DMS114 treated with DMSO at 0.1 percent for 48 hours (cell line): ENCODE measurements at regions not wholly inside any gene's neighbourhood (a gene's known extent, or its start where the extent isn't known, plus 50 kb on each side); places are given as distances from the start of the nearest gene placed in this dataset.
A peak's percentile ranks its signal among the peaks of the same experiment; 100 is the strongest.

Experiments
- DNase-seq: peaks from one replicate; lab custom pipeline; 2025; ENCODE audit not compliant: unreplicated experiment; lab: John Stamatoyannopoulos, UW

DNA sequence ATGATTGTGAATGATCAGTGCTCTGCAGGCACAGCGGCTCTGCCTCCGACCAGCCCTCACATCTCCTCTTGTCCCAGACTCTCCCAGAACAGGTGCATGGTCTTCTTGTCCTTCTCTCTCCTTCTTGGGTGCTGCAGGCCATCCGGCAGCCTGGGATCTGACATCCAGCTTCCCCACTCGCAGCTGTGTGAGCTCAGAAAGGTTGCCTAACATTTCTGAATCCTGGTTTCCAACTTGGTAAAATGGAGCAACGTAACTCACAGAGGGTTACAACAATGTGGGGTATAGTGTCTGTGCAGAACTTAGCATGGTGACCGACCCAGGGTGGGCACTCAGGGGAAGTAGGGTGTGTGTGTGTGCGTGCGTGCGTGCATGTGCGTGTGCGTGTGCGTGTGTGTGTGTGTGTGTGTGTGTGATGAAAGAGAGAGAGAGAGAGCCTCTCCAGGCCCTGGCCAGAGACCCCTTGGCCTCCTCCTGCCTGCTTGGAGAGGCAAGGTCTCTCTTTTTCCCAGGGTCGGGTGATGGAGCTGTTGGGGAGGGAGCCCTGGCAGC lies 110.1 kb downstream of the SNX5 start:
- no peak for DNase-seq

DNA sequence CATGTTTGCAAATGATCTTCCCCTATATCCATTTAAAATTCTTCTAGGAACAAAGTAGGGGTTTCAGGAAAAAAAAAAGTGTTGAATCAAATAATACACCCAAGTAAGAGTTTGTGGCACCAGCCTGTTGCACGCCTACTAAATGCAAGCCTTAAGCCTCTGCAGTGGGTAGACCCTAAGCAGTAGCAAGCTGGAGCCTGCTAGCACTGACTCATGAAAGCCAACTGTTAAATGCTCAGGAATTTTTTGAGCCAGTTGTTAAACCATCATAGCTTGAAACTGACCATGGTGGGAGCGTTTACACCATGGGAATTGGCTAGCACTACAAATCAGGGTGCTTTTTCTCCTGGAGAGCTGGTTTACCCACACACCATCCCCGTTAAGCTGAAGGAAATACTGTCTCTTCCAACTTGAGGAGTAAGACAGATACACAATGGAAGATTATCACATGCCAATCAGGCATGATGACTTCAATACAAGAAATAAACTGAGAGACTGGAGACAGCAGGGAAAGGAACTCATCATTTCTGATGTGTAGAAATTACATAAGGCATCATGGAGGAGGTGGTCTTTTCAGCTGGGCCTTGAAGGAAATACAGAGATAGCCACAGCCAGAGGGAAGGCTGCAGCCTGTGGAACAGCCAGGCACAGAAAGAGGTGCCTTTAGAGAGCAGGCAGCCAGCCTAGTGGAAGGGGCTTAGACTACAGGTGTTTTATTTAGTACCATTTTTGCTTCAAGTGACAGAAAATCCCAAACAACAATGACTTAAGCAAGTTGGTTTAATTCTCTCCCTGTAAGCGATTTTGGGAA lies 110.8 kb downstream of the SNX5 start:
- no peak for DNase-seq

DNA sequence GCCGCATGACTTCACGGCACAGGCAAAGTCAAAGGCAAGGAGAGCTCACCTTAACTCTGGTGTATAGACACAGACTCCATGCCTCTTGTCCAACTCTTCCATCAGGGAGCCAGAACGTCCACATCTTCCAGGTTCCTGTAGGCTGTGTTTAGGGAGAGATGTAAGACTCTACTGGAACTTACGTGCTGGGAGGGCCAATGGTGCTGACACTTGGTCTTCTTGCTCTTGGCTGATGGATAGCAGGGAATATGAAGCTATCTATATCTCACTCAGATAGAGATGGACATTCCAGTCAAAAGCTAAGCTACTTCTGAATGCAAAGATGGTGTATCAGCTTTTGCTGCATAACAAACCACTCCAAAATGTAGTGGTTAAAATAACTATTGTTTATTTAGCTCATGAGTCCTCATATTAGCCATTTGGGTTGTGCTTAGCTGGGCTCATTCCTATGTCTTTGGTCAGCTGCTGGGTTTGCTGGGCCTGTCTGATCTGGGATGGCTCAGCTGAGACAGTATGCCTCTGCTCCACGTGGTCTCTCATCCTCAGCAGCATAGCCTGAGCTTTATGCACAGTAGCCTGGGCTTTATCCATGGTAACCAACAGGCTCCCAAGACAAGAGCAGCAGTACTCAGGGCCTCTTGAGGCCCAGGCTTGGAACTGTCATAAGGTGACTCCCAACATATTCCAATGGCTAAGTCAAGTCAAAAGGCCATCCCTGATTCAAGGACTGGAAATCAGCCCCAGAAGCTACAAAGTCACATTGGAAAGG lies 111.6 kb downstream of the SNX5 start:
- no peak for DNase-seq

DNA sequence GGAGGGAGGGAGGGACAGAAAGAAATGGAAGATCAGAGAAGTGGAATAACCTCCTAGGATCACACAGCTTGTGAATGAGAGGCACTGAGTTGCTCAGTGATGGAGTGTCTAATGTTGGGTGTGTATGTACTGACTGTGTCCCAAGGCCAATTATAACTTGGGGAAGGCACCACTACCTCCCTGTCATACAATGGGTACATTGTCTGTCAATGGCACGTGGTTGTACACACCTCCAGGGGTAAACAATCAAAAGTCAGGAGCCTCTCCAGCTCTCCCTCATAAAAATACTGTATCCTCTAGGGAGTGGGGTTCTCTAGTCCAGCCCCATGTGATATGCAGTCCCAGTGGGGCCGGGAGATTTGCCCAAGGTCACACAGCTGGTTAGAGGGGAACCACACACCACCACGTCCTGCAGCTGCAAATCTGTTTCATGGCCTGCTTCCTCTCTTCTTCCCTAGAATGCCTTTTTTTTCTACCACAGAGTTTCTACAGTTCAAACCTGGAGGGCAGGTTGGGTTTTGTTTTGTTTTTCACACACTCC lies 112.5 kb downstream of the SNX5 start:
- no peak for DNase-seq

DNA sequence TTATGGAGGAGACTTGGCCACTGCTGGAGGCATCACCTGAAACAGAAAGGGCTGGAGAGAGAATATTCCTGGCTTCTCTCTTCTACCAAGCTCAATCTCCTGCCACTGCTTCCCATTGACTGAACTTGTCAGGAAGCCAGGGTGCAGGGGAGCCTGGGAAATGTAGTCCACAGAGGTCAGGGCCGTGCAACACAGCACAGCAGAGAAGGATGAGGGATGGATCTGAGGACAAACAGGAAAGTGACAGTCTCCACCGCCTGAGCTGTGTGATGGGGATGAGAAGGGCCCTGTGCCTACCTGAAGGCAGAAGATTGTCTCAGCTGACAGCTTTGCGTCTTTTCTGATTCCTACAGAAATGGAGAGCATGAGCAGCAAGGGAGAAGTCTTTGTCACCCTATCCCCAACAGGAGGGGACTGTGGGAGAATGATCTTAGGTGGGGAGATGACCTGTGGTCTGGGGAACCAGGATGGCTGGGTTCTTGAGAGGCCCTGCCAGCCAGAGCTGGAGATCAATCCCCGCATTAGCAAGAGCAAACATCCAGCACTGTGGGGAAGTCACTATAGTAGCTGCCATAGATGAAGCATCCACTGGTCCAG lies 114.2 kb downstream of the SNX5 start:
- peak; percentile 8 for DNase-seq

DNA sequence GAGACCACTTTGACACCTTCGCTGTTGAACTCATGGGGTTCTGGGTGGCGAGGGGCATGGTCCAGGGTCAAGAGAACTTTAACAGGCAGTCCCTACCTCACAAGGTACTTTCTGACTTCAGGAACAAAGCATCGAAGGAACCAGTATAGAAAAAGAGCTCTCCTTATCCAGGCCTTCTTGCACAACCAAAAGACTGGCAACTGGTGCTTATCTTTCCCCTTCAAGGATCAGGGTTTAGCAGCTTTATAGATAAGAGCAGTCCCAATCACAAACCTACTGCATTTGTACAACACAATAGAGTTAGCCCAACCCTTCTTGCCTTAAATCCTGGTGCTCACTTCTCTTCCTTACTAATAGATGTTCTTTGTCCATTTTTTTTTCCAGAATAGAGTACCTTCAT lies 116.3 kb downstream of the SNX5 start:
- DNase-seq = no peak

DNA sequence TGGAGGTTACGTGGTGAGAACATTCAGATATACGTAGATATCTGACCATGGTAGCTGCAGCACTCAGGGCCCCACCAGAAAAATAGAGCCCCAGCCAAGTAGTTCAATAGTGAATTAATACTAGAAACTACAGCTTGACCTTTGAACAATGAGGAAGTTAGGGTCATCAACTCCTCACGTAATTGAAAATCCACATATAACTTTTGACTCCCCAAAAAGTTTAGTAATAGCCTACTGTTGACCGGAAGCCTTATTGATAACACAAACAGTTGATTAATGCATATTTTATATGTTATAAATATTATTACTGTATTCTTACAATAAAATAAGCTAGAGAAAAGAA lies 117.9 kb downstream of the SNX5 start:
- DNase-seq = no peak

DNA sequence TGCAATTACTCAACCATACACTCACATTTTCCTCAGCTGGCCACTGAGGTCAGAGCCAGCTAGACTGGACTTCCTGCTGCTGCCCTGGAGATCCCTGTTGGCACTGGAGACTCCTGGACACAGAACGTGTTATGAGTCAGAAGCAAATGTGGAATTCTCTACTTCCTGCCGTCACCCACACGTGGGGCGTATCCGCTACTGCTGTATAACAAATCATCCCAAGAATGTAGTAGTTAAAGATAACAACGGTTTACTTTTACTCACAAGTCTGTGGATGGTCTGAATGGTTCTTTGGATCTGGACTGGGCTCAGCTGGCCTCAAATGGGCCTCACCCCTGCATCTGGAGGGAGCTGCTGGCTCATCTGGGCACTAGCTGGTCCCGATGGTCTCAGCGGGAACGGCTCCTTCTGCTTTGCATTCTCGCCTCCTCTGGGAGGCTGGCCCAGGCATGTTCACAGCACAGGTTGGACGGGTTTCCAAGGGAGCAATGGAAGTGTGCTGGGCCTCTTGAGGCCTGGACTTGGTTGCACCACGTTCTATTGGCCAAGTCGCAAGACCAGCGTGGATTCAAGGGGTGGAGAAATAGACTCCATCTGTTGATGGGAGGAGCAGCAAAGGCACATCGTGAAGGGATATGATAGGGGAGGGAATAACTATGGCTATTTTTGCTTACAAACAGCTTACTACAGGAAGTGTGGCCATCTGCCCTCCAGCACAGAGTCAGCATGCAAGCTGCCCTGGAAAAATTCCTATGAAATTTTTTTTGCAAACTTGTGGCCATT lies 118.5 kb downstream of the SNX5 start:
- DNase-seq = no peak

DNA sequence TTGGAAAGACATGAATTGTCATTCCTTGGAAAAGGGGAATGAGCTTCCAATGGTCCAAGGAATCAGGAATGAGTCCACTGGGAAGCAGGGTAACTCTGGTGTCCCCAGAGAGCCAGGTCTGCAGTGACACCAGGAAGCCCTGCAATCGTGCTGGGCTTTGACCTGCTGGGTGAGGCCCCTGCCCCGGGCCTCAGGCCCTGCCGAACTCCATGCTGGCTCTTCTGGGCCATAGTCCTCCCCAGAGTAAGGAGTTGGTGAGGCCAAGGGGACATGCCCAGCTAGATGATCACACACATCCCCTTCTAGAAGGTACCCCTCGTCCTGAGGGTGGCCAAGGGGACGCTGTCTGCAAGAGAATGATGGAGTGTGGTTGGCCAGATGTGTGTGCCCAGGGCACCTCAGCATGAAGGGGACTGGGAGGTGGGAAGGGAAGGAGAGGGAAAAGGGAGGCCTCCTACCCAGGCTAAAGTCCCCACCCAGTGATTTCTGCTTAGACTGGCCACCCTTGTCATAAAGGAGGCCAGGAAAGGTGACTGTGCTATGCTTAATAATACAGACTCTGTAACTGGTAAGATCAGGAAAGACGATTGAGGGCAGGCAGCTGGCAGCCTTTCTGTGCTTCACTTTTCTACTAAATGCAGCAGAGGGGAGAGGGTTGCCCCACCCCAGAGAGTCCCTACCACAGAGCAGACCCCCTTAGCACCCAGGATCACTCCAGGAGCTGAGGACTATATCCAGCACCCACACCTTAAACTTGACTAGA lies 119.3 kb downstream of the SNX5 start:
- DNase-seq = no peak

DNA sequence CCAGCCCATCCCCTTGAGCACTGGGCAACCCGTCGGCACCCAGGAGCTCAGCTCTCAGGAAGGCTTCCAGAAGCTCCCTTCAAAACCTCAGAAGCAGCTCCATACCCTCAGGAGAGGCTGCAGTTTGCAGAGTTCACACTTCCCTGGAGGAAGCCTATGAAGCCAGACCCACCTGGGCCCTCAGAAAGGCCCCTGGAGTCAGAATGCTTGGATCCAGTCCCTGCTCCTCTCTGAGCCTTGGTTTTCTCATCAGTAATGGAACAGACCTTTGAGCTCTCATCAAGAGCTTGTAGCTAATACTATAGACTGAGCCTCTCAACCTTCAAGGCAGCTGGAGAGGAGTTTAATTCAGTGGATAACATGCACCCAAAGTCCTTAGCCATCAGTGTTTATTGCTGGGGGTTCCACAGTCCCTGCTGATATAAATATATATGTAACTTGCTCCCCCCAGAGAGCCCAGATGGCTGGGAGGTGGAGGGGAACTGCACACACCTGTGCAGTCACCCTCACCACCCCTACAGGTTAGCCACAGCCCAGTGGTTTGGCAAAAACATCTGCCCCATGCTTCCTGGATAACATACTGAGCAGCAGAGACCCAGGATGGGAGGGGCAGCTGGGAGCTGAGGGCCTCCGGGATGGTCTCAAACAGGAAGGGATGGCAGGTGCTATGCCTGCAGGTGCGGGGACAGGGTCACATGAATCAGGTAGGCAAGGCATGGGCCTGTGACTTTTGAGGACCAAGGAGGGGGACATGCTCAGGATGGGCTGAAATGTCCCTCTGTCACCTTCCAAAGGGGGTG lies 120.1 kb downstream of the SNX5 start:
- DNase-seq = no peak

DNA sequence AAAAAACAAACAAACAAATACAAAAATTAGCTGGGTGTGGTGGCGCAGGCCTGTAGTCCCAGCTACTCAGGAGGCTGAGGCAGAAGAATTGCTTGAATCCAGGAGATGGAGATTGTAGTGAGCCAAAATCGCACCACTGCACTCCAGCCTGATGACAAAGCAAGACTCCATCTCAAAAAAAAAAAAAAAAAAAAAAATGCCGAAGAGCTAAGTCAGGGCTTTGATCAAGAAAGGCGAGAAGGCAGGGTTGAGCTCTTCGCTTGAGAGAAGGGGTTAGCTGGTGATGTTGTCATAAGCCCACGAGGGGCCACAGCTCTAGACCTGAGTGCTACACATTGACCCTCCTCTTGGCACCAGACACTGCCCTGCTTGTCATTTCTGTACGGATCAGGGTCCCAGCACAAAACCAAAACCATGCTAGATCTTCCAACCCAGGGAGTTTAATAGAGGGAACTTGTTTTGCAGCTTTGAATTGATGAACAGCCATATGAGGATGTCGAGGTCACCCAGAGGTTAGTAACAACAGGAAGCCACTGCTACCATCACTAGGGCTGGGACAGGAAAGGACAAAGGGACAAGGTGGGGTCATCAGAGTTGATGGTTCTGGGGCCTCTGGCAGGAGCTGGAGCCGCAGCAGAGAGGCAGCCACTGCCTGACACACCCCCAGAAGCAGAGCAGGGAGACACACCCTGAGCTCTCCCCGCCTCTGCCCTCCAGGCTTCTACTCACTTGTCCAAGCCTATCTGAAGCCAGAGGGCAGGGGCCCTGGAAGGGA lies 122.7 kb downstream of the SNX5 start:
- no peak for DNase-seq

DNA sequence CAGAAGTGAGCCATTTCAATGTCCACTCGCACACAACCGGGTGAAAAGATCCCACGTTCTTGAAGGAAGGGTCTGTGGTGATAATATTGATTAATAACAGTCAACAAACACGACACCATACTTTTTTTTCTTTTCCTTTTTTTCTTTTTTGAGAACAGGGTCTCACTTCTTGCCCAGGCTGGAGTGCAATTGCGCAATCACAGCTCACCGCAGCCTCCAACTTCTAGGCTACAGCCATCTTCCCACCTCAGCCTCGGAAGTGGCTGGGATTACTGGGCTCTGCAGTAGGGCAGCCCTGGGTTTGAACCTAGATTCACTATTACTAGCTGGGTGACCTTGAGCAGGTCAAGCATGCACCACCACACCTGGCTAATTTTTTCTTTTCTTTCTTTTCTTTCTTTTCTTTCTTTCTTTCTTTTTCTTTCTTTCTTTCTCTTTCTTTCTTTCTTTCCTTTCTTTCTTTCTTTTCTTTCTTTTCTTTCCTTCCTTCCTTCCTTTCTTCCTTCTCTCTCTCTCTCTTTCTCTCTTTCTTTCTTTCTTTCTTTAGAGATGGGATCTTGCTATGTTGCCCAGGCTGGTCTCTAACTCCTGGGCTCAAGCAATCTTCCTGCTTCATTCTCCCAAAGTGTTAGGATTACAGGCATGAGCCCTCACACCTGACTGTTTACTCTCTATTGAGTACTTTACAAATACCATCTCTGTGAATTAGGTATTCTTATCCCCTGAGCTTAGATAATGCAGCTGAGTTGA lies 123.9 kb downstream of the SNX5 start:
- DNase-seq = no peak

DNA sequence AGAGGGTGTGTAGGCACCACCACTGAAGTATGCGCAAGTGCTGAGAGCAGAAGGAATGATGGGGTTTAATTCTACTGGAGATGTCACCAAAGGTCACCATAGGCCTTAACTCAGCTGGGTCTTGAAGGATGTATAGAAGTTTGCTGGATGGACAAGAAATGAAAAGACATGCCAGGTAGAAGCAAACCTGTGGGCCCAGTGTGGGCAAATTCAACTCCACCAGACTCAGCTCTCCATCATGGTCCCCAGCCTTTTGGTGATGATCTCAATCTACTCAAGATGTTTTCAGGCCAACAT lies 124.5 kb downstream of the SNX5 start:
- DNase-seq = no peak

DNA sequence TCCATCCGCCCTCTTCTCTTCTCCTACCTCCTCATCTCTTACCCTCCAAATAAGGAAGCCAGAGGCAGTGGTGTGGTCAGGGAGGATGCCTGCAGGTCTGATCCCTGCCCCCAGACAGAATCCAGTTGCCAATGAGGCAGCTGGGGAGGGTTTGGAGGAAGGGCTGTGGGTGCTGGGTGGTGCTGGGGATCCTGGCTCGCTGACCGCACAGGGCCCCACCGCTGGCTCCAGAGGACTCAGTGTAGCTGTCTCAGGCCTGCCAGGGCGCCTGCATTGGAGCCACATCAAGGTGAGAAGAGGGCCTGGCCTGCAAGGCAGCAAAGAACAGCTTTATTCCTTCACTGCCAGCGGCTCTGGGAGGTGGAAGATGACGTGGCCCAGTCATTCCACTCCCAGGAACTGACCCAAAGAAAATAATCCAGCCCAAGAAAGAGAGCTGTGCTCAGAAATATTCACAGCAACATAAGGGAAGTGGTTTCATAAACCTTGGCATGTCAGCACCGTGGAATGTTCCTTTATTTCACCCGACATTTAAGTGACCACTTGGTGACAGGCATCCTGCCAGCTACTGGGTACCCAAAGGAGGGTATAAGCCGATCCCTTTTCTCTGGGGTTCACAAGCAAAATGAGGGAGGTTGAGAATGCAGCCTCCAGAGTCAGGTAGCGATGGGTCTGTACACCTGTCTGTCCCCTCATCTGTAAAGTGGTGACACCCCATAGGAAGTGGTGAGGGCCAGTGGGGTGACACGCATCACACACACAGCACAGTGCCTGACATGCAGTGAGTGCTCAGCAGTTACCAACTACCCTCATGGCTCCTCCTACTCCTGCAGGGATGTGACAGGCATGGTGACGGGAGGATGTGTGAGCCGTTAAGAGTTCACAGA lies 125.1 kb downstream of the SNX5 start:
- DNase-seq = no peak

DNA sequence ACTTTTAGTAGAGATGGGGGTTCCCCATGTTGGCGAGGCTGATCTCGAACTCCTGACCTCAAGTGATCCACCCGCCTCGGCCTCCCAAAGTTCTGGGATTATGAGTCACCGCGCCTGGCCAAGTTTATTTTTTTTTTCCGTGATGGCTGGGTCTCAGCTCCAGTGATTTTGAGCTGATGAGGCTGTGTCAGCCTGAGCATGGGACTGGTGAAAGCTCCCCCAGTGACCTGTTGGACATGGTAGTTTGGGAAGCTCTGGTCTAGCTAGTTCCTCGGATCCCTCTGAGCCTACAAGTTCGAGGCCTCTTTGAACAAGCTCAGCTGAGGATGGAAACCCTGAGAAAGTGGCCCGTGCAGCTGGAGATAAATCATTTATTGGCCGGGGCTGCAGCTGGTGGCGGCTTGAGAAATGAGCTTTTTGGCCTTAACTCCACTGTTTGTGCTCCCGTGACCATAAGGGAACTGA lies 126.8 kb downstream of the SNX5 start:
- no peak for DNase-seq

DNA sequence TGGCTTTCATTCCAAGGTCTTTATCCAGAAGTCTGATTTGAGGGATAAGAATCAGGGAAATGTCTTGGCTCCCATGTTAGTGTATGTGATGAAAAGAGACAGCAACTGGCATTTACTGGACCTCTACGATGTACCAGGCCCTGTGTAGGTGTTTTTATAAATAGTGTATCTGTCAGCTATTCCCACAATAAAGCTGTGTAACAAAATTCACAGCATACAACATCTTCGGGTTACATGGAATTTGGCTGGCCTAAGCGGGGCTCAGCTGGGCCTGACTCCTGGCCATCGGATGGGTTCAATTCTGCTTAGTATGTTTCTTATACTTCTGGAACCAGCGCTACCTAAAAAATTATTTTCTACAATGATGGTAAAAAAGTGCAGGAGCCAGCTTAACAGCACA lies 128.2 kb downstream of the SNX5 start:
- no peak for DNase-seq

DNA sequence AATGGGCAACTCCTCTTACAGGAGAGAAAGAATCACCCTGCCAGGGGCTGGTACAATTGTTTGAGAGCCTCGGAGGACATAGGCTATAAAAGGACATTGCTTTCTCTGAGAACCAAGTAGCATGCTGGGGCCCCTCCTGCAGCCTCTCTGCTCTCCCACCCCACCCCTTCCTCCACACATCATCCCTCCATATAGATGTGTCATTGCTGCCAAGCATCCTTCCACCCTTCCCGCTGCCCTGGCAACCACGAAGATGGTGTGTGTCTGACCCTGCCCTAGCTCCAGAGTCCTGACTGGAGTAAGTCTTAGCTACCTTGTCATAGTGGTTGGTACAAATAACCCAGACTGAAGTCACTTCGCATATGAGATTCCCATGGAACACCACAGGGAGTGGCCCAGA lies 129.7 kb downstream of the SNX5 start:
- no peak for DNase-seq
